GM21786 (cell line): ENCODE measurements at regions not wholly inside any gene's neighbourhood (a gene's known extent, or its start where the extent isn't known, plus 50 kb on each side); places are given as distances from the start of the nearest gene placed in this dataset.

Experiments used
- ATAC-seq: cut with Tn5 transposase; IDR thresholded peaks from one replicate; pipeline ENCODE4 v1.9.1; 2021; ENCODE audit not compliant: unreplicated experiment

GRCh38 chr5:133696782-133697507 lies 84.6 kb upstream of the FSTL4 start:
- ATAC-seq = no peak

- ATAC-seq = no peak
Observed at GRCh38 chr5:133696006-133696584, 83.8 kb upstream of the FSTL4 start.

GRCh38 chr5:133694181-133694831 lies 82.0 kb upstream of the FSTL4 start:
- no peak for ATAC-seq

- ATAC-seq = no peak
Observed at GRCh38 chr5:133691448-133691847, 79.1 kb upstream of the FSTL4 start.

GRCh38 chr5:133690746-133691145 lies 78.4 kb upstream of the FSTL4 start:
- ATAC-seq = no peak

- no peak for ATAC-seq
Observed at GRCh38 chr5:133688391-133688790, 76.0 kb upstream of the FSTL4 start.

GRCh38 chr5:133687212-133688061 lies 75.1 kb upstream of the FSTL4 start:
- ATAC-seq = no peak

- no peak for ATAC-seq
Observed at GRCh38 chr5:133686566-133686965, 74.2 kb upstream of the FSTL4 start.

GRCh38 chr5:133685402-133686018 lies 73.2 kb upstream of the FSTL4 start:
- no peak for ATAC-seq

- no peak for ATAC-seq
Observed at GRCh38 chr5:133683646-133684596, 71.6 kb upstream of the FSTL4 start.

GRCh38 chr5:133682451-133682850 lies 70.1 kb upstream of the FSTL4 start:
- no peak for ATAC-seq

GRCh38 chr5:133681896-133682295 lies 69.6 kb upstream of the FSTL4 start:
- ATAC-seq = no peak

GRCh38 chr5:133680830-133681565 lies 68.7 kb upstream of the FSTL4 start:
- no peak for ATAC-seq

GRCh38 chr5:133679534-133679933 lies 67.2 kb upstream of the FSTL4 start:
- no peak for ATAC-seq

- ATAC-seq = no peak
Observed at GRCh38 chr5:133675376-133676154, 63.2 kb upstream of the FSTL4 start.

- no peak for ATAC-seq
Observed at GRCh38 chr5:133670336-133670735, 58.0 kb upstream of the FSTL4 start.

GRCh38 chr5:133669472-133669871 lies 57.1 kb upstream of the FSTL4 start:
- ATAC-seq = no peak

- ATAC-seq = no peak
Observed at GRCh38 chr5:133668458-133668857, 56.1 kb upstream of the FSTL4 start.
